K562 (cell line): ENCODE measurements at regions not wholly inside any gene's neighbourhood (a gene's known extent, or its start where the extent isn't known, plus 50 kb on each side); places are given as distances from the start of the nearest gene placed in this dataset.

ENCODE experiments used
- ATAC-seq: fragments of 200-7000 bp; cut with Tn5 transposase; 3 replicates; pipeline ENCODE4 v1.9.1; 2020; ENCODE audit warnings: moderate library complexity
- BruUV-seq: library from RNA; stranded (reverse); fragments of 400-500 nt; replicated peaks from 2 replicates; lab custom pipeline; 2021; lab: Mats Ljungman, UMichigan
- CTCF ChIA-PET: fragments of 300-600 bp; formaldehyde crosslinking; extraction: SDS; loops from one replicate; lab custom pipeline; 2021; ENCODE audit warnings: low intra/inter-chr PET ratio; lab: Yijun Ruan, JAX
- POLR2A ChIA-PET: fragments of 300-600, 350-650 bp; sonication (Branson Sonifier 250); formaldehyde crosslinking; extraction: SDS; loops from one replicate; lab custom pipeline; 2021; ENCODE audit warnings: antibody characterized with exemption, inconsistent platforms; lab: Yijun Ruan, JAX
- DNase-seq, 4 experiments: peaks; one replicate each; pipeline versions ENCODE4 v3.0.0 to v3.0.0-alpha.2; 2011 to 2018; ENCODE audit warnings: low spot score in 3 of 4, mixed read lengths in 3 of 4; ENCODE audit errors: extremely low read depth in 1 of 4
- FAIRE-seq: peaks from 2 replicates; lab custom pipeline; 2011; peaks lifted over from hg19 to GRCh38; lab: Jason Lieb, UNC
- H2AFZ ChIP-seq: 2 replicates; pipeline ENCODE4 v1.6.0; 2011; ENCODE audit warnings: low read depth, low read length, control low read depth, inconsistent platforms
- H3K27ac ChIP-seq: fragments of 200-600 bp; 3 replicates; pipeline ENCODE4 v1.8.0; 2011; ENCODE audit warnings: low read depth, mild to moderate bottlenecking, control low read depth, inconsistent platforms, low read length, moderate library complexity, mixed read lengths; ENCODE audit errors: extremely low read depth
- H3K27me3 ChIP-seq, 2 experiments: fragments of 300-600 bp in 1 of 2; 2 replicates in 1 of 2; 3 replicates in 1 of 2; pipeline versions ENCODE4 v1.6.0 to v1.8.0; 2011; ENCODE audit warnings: inconsistent platforms in 2 of 2, low read length in 2 of 2, mild to moderate bottlenecking in 1 of 2, mixed read lengths in 1 of 2, moderate library complexity in 1 of 2; ENCODE audit not compliant: control insufficient read depth in 2 of 2, insufficient read depth in 2 of 2
- H3K36me3 ChIP-seq: fragments of 300-600 bp; 3 replicates; pipeline ENCODE4 v1.8.0; 2011; ENCODE audit warnings: mild to moderate bottlenecking, low read length, inconsistent platforms; ENCODE audit not compliant: control insufficient read depth, insufficient read depth
- H3K4me1 ChIP-seq, 2 experiments: fragments of 200-600 bp in 1 of 2; replicated peaks in 1 of 2; 2 replicates in 1 of 2; 3 replicates in 1 of 2; pipeline versions ENCODE4 v1.5.1 to v1.8.0; 2011; ENCODE audit warnings: inconsistent platforms in 2 of 2, low read length in 2 of 2, mild to moderate bottlenecking in 1 of 2, mixed read lengths in 1 of 2, moderate library complexity in 1 of 2; ENCODE audit not compliant: control insufficient read depth in 2 of 2, insufficient read depth in 2 of 2
- H3K4me2 ChIP-seq: 2 replicates; pipeline ENCODE4 v1.6.1; 2011; ENCODE audit warnings: low read length, control low read depth, inconsistent platforms, mixed read lengths; ENCODE audit not compliant: insufficient read depth
- H3K4me3 ChIP-seq: fragments of 200-600 bp; sonication (generic), shearing (Covaris generic); 2 replicates; pipeline ENCODE4 v1.5.1; 2016; ENCODE audit warnings: control low read depth, inconsistent platforms
- H3K79me2 ChIP-seq: fragments of 200-600 bp; 3 replicates; pipeline ENCODE4 v1.8.0; 2011; ENCODE audit warnings: low read length, inconsistent platforms; ENCODE audit not compliant: control insufficient read depth, insufficient read depth
- H3K9ac ChIP-seq, 2 experiments: 2 replicates each; pipeline versions ENCODE4 v1.6.0 to v1.6.1; 2011; ENCODE audit warnings: low read depth in 2 of 2, low read length in 2 of 2, control low read depth in 1 of 2, inconsistent platforms in 1 of 2, mild to moderate bottlenecking in 1 of 2, mixed read lengths in 1 of 2; ENCODE audit not compliant: insufficient read depth in 1 of 2
- H3K9me1 ChIP-seq: one replicate; pipeline ENCODE4 v1.6.0; 2011; ENCODE audit warnings: inconsistent platforms, mild to moderate bottlenecking, low read length, moderate library complexity; ENCODE audit not compliant: control insufficient read depth, insufficient read depth
- H3K9me3 ChIP-seq: replicated peaks from 2 replicates; pipeline ENCODE4 v1.5.1; 2011; ENCODE audit warnings: low read depth, low read length, inconsistent platforms; ENCODE audit not compliant: control insufficient read depth, insufficient read depth
- H4K20me1 ChIP-seq: replicated peaks from 2 replicates; pipeline ENCODE4 v1.6.1; 2011; ENCODE audit warnings: low read length, inconsistent platforms, mixed read lengths; ENCODE audit not compliant: control insufficient read depth, insufficient read depth
- ATF7 ChIP-seq: fragments of 450-650 bp; IDR thresholded peaks from 2 replicates; pipeline ENCODE4 v1.7.1; 2014; ENCODE audit warnings: mild to moderate bottlenecking, moderate library complexity
- CEBPB ChIP-seq: fragments of 450-650 bp; IDR thresholded peaks from 2 replicates; pipeline ENCODE4 v1.6.1; 2016; ENCODE audit warnings: missing genetic modification characterization, missing compliant biosample characterization
- ERF ChIP-seq: fragments of 450-650 bp; formaldehyde crosslinking; IDR thresholded peaks from 2 replicates; pipeline ENCODE4 v1.4.0; 2020; ENCODE audit warnings: mild to moderate bottlenecking, mixed read lengths
- GTF2A2 ChIP-seq: IDR thresholded peaks from 2 replicates; pipeline ENCODE4 v1.6.1; 2016; ENCODE audit warnings: mild to moderate bottlenecking, missing genetic modification characterization, missing compliant biosample characterization
- KAT2B ChIP-seq: IDR thresholded peaks from one replicate; pipeline ENCODE4 v1.6.1; 2012; ENCODE audit warnings: low read depth, mild to moderate bottlenecking, control low read depth, inconsistent platforms, low read length, moderate library complexity
- KLF1 ChIP-seq: fragments of 450-650 bp; IDR thresholded peaks from 2 replicates; pipeline ENCODE4 v1.6.1; 2016; ENCODE audit warnings: missing genetic modification characterization, missing compliant biosample characterization
- MCM3 ChIP-seq: fragments of 450-650 bp; IDR thresholded peaks from 2 replicates; pipeline ENCODE4 v1.6.1; 2016
- RBM15 ChIP-seq: fragments of 200-400 bp; formaldehyde crosslinking; IDR thresholded peaks from 2 replicates; pipeline ENCODE4 v1.6.1; 2018; ENCODE audit warnings: mild to moderate bottlenecking, low read length, moderate library complexity; ENCODE audit not compliant: insufficient read depth
- SMARCC2 ChIP-seq: fragments of 450-650 bp; IDR thresholded peaks from 2 replicates; pipeline ENCODE4 v1.6.1; 2017; ENCODE audit warnings: antibody characterized with exemption, moderate library complexity, mild to moderate bottlenecking, low read depth
- ZNF76 ChIP-seq: fragments of 250-450 bp; sonication (Bioruptor Pico); IDR thresholded peaks from 2 replicates; pipeline ENCODE4 v1.4.0; 2020; ENCODE audit warnings: mild to moderate bottlenecking, moderate library complexity, borderline replicate concordance
- ZNF766 ChIP-seq: fragments of 200-800 bp; sonication (Bioruptor generic); conservative IDR thresholded peaks from 2 replicates; pipeline ENCODE4 v1.6.1; 2016; ENCODE audit warnings: missing genetic modification characterization, missing compliant biosample characterization
- WGBS: fragments of 100-300 bp; shearing (Covaris generic); methylation state at CpG from one replicate; pipeline ENCODE4 v1.1.6; 2016; ENCODE audit warnings: low coverage, mixed read lengths; ENCODE audit not compliant: insufficient coverage; ENCODE audit errors: missing lambda C conversion rate; 5-methylcytosine and 5-hydroxymethylcytosine counted together
- in situ Hi-C: fragments of 300-500 bp; cut with MboI; formaldehyde crosslinking; loops from 4 replicates; pipeline ENCODE4 v1.15.0; 2018; ENCODE audit warnings: inconsistent platforms, mixed read lengths
- intact Hi-C: fragments of 100-400 bp; cut with micrococcal nuclease; formaldehyde crosslinking; loops from 2 replicates; pipeline ENCODE4 v1.14.2; 2022

DNA sequence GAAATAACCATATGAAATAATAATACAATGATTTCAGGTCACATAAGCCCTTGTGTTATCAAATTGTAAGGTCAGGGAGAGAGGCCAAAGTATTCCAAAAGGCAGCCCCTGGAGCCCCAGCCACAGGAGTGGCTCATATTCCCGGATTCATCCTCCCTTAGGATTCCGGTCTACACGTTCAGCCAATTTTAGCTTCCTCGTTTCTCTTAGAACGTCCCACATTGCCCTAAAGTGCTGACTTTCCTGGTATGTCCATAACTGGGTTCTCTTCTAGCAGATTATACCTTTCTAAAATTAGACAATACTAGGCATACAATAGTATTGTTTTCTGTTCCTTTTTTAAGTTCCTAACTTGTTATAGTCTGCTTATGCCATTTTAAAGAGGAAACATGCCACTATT, 192.7 kb upstream of the NOX3 start:
- no TSS peak for BruUV-seq
- no peaks in the 10 kb centered on the region for H3K9me1 ChIP-seq
- no peak for FAIRE-seq
- H3K9ac ChIP-seq = no peak overlapping the region
- no peak for DNase-seq
- no peak overlapping the region for H3K27ac ChIP-seq
- H3K4me1 ChIP-seq = peaks cover 0 to 15% of the 10 kb centered on the region in 2 experiments; a peak in 2 of 5 replicates
- in situ Hi-C loops = no loop called here
- no peak overlapping the region for H3K4me2 ChIP-seq
- no peaks in the 10 kb centered on the region for H4K20me1 ChIP-seq
- H3K4me3 ChIP-seq = no peak overlapping the region
- ChIA-PET POLR2A (no interaction called here), CTCF (no interaction called here)
- H3K27me3 ChIP-seq = no peaks in the 10 kb centered on the region
- ATAC-seq = no peak
- no peaks in the 10 kb centered on the region for H3K9me3 ChIP-seq
- H3K36me3 ChIP-seq = no peaks in the 10 kb centered on the region
- TF ChIP-seq GTF2A2 (tag) (no peak), SMARCC2 (no peak), KAT2B (no peak), ZNF76 (CRISPR knock-in tag) (no peak), MCM3 (no peak), ERF (CRISPR knock-in tag) (no peak), RBM15 (no peak)
- TF ChIP-seq, all 486 proteins: peak for 0
- intact Hi-C loops = loop anchor here (10.0 kb wide), 1 partner anchor 1866 kb away; no protein-coding TSS in a partner anchor
- WGBS = 25% methylated on average over 5 of the region's 5 CpGs
- H2AFZ ChIP-seq = peak overlapping the region; percentile 85
- H3K79me2 ChIP-seq = no peaks in the 10 kb centered on the region

DNA sequence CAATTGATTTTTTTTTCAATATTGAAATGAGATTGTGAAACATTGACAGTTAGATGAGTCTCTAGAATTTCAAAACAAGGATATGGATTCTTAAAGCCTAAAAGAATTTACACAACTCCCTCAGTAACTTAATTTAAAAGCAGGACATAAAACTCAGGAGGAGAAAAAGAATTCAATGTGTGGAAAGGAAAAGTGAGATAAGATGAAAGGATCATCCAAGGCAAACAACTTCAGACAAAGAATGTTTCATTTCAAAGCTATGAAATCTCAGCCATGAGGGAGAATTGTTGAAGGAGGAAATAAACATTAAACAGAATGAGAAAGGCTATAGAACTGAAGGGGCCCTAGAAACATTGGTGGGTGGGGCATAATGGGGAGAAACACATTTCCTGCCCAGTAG, 191.7 kb upstream of the NOX3 start:
- no peak for ATAC-seq
- BruUV-seq = no TSS peak
- H3K4me3 ChIP-seq = no peak overlapping the region
- no peaks in the 10 kb centered on the region for H3K36me3 ChIP-seq
- H3K79me2 ChIP-seq = no peaks in the 10 kb centered on the region
- intact Hi-C loops = loop anchor here (10.0 kb wide), 1 partner anchor 1867 kb away; no protein-coding TSS in a partner anchor
- DNase-seq = no peak
- no peak for FAIRE-seq
- no peaks in the 10 kb centered on the region for H3K9me1 ChIP-seq
- no peak for TF ChIP-seq KLF1 (tag)
- no peak for TF ChIP-seq ATF7
- no peak for TF ChIP-seq ZNF766 (CRISPR knock-in tag)
- TF ChIP-seq CEBPB (tag) = 0 out of 2 replicates have a peak, but pooled peaks have one; percentile 18
- POLR2A ChIA-PET = no interaction called here
- H3K4me2 ChIP-seq = peak overlapping the region; percentile 14; the same call in 1 of the 2 replicates
- CTCF ChIA-PET = no interaction called here
- in situ Hi-C loops = no loop called here
- H3K9ac ChIP-seq = no peak overlapping the region
- H2AFZ ChIP-seq = peak overlapping the region; percentile 85
- H3K27me3 ChIP-seq = no peaks in the 10 kb centered on the region
- peak overlapping the region; percentile 11; the same call in 1 of the 3 replicates for H3K27ac ChIP-seq
- H3K9me3 ChIP-seq = no peaks in the 10 kb centered on the region
- no peaks in the 10 kb centered on the region for H4K20me1 ChIP-seq
- peaks cover 0 to 17% of the 10 kb centered on the region in 2 experiments; a peak in 2 of 5 replicates for H3K4me1 ChIP-seq
